GM12865 (cell line): ENCODE measurements at regions not wholly inside any gene's neighbourhood (a gene's known extent, or its start where the extent isn't known, plus 50 kb on each side); places are given as distances from the start of the nearest gene placed in this dataset.

Source experiments
- DNase-seq: peaks from one replicate; pipeline ENCODE4 v3.0.0; 2010; ENCODE audit warnings: low read depth
- H3K4me3 ChIP-seq: 2 replicates; pipeline ENCODE4 v1.5.1; 2011; ENCODE audit warnings: mild to moderate bottlenecking, low read depth, low read length, control low read depth
- CTCF ChIP-seq: IDR thresholded peaks from 2 replicates; pipeline ENCODE4 v1.5.1; 2011; ENCODE audit warnings: low read length, control low read depth, low read depth, inconsistent platforms; ENCODE audit not compliant: insufficient read depth; ENCODE audit errors: missing control alignments

- no peak for TF ChIP-seq CTCF
- no peak overlapping the region for H3K4me3 ChIP-seq
- DNase-seq = no peak
Measured at GRCh38 chr2:150643114-150643725, 155.8 kb upstream of the RND3 start.

- DNase-seq = no peak
- TF ChIP-seq CTCF = no peak
- no peak overlapping the region for H3K4me3 ChIP-seq
Measured at GRCh38 chr2:150640039-150640438, 152.6 kb upstream of the RND3 start.

- TF ChIP-seq CTCF = no peak
- no peak overlapping the region for H3K4me3 ChIP-seq
- no peak for DNase-seq
Measured at GRCh38 chr2:150639383-150639782, 151.9 kb upstream of the RND3 start.

GRCh38 chr2:150631236-150631821, 143.9 kb upstream of the RND3 start:
- DNase-seq = no peak
- H3K4me3 ChIP-seq = no peak overlapping the region
- TF ChIP-seq CTCF = no peak

- TF ChIP-seq CTCF = no peak
- no peak overlapping the region for H3K4me3 ChIP-seq
- no peak for DNase-seq
Measured at GRCh38 chr2:150630587-150631235, 143.2 kb upstream of the RND3 start.

GRCh38 chr2:150627526-150627925, 140.1 kb upstream of the RND3 start:
- no peak for TF ChIP-seq CTCF
- DNase-seq = no peak

More at GRCh38 chr2:150627526-150627925, 140.1 kb upstream of the RND3 start:
- H3K4me3 ChIP-seq = no peak overlapping the region
